ENCODE measurements at regions not wholly inside any gene's neighbourhood (a gene's known extent, or its start where the extent isn't known, plus 50 kb on each side); places are given as distances from the start of the nearest gene placed in this dataset.

GRCh38 chr15:66854012-66854965 is 152.3 kb downstream of the SMAD6 start:
- H3K4me3 ChIP-seq (ENCODE audit: low read depth, low read length), result no peak overlapping the region
- TF ChIP-seq CTCF (IDR thresholded peaks at IDR 0.05; ENCODE audit: low read depth, low read length, missing control alignments), result no peak
- in situ Hi-C loops (cut with HindIII; ENCODE audit: low pct_ligation_motif_present, low sequenced_read_pairs), result no loop called here

GRCh38 chr15:66855041-66855440 is 153.0 kb downstream of the SMAD6 start:
- no peaks in the 10 kb centered on the region for H3K36me3 ChIP-seq (replicated peaks)

More at GRCh38 chr15:66854012-66854965, 152.3 kb downstream of the SMAD6 start:
- Histone ChIP-seq H3K36me3 (replicated peaks) (no peaks in the 10 kb centered on the region), H3K27me3 (replicated peaks) (no peaks in the 10 kb centered on the region), H3K27ac (no peak overlapping the region)
- no peak for DNase-seq

GRCh38 chr15:66857694-66858093 is 155.7 kb downstream of the SMAD6 start:
- H3K4me3 ChIP-seq (ENCODE audit: low read depth, low read length), result no peak overlapping the region

More at GRCh38 chr15:66855041-66855440, 153.0 kb downstream of the SMAD6 start:
- TF ChIP-seq CTCF (IDR thresholded peaks at IDR 0.05; ENCODE audit: low read depth, low read length, missing control alignments), result no peak
- no peak overlapping the region for H3K27ac ChIP-seq
- no peak for DNase-seq
- H3K27me3 ChIP-seq (replicated peaks), result no peaks in the 10 kb centered on the region
- H3K4me3 ChIP-seq (ENCODE audit: low read depth, low read length), result no peak overlapping the region
- in situ Hi-C loops (cut with HindIII; ENCODE audit: low pct_ligation_motif_present, low sequenced_read_pairs), result no loop called here

GRCh38 chr15:66858423-66859207 is 156.6 kb downstream of the SMAD6 start:
- no peak overlapping the region for H3K4me3 ChIP-seq (ENCODE audit: low read depth, low read length)
- in situ Hi-C loops (cut with HindIII; ENCODE audit: low pct_ligation_motif_present, low sequenced_read_pairs), result no loop called here
- H3K36me3 ChIP-seq (replicated peaks), result no peaks in the 10 kb centered on the region
- DNase-seq, result no peak
- no peak for TF ChIP-seq CTCF (IDR thresholded peaks at IDR 0.05; ENCODE audit: low read depth, low read length, missing control alignments)
- H3K27ac ChIP-seq, result no peak overlapping the region
- no peaks in the 10 kb centered on the region for H3K27me3 ChIP-seq (replicated peaks)

More at GRCh38 chr15:66857694-66858093, 155.7 kb downstream of the SMAD6 start:
- TF ChIP-seq CTCF (IDR thresholded peaks at IDR 0.05; ENCODE audit: low read depth, low read length, missing control alignments), result no peak
- Histone ChIP-seq H3K36me3 (replicated peaks) (no peaks in the 10 kb centered on the region), H3K27me3 (replicated peaks) (no peaks in the 10 kb centered on the region), H3K27ac (no peak overlapping the region)
- in situ Hi-C loops (cut with HindIII; ENCODE audit: low pct_ligation_motif_present, low sequenced_read_pairs), result no loop called here
- DNase-seq, result no peak

GRCh38 chr15:66859688-66860253 is 157.7 kb downstream of the SMAD6 start:
- TF ChIP-seq CTCF (IDR thresholded peaks at IDR 0.05; ENCODE audit: low read depth, low read length, missing control alignments), result no peak
- H3K27me3 ChIP-seq (replicated peaks), result no peaks in the 10 kb centered on the region
- H3K27ac ChIP-seq, result no peak overlapping the region
- DNase-seq, result no peak
- no peaks in the 10 kb centered on the region for H3K36me3 ChIP-seq (replicated peaks)
- H3K4me3 ChIP-seq (ENCODE audit: low read depth, low read length), result no peak overlapping the region
- in situ Hi-C loops (cut with HindIII; ENCODE audit: low pct_ligation_motif_present, low sequenced_read_pairs), result no loop called here
